Tibial artery (tissue), 4 donors: ENCODE measurements at regions not wholly inside any gene's neighbourhood (a gene's known extent, or its start where the extent isn't known, plus 50 kb on each side); places are given as distances from the start of the nearest gene placed in this dataset.

Experiments
- DNase-seq, 2 donors: peaks; one replicate each; pipeline ENCODE4 v3.0.0-alpha.2; 2019
- H3K27ac ChIP-seq, 2 donors: fragments of 200-600 bp; sonication (generic) in 1 of 2; 1 replicate in 1 of 2; 2 replicates in 1 of 2; pipeline ENCODE4 v1.5.1; 2018 to 2019; ENCODE audit warnings: mild to moderate bottlenecking in 1 of 2
- H3K27me3 ChIP-seq, 2 donors: fragments of 200-600 bp; sonication (generic) in 1 of 2; one replicate each; pipeline versions ENCODE4 v1.5.1 to v1.6.0; 2016 to 2019
- H3K36me3 ChIP-seq, 3 donors: fragments of 200-600 bp; sonication (generic) in 2 of 3; one replicate each; pipeline ENCODE4 v1.5.1; 2016 to 2019; ENCODE audit warnings: mild to moderate bottlenecking in 2 of 3
- H3K4me1 ChIP-seq, 4 donors: fragments of 200-600 bp; sonication (generic) in 2 of 4; 1 replicate in 3 of 4; 2 replicates in 1 of 4; pipeline ENCODE4 v1.5.1; 2016 to 2019
- H3K4me3 ChIP-seq, 2 donors: fragments of 200-600 bp; sonication (generic) in 1 of 2; 1 replicate in 1 of 2; 2 replicates in 1 of 2; pipeline ENCODE4 v1.5.1; 2018 to 2019; ENCODE audit warnings: mild to moderate bottlenecking in 2 of 2
- H3K9me3 ChIP-seq, 3 donors: fragments of 200-600 bp; sonication (generic) in 1 of 3; one replicate each; pipeline ENCODE4 v1.5.1; 2016 to 2019
- CTCF ChIP-seq, 2 experiments: fragments of 200-600 bp in 1 of 2; fragments of 450-650 bp in 1 of 2; IDR thresholded peaks; one replicate each; pipeline ENCODE4 v1.5.1; 2017 to 2019; ENCODE audit warnings: antibody characterized with exemption in 2 of 2, mild to moderate bottlenecking in 1 of 2, moderate library complexity in 1 of 2
- intact Hi-C: fragments of 100-400 bp; cut with DNase I; formaldehyde crosslinking; loops from one replicate; pipeline ENCODE4 v1.15.0; 2023; ENCODE audit warnings: low total_unique reads

DNA sequence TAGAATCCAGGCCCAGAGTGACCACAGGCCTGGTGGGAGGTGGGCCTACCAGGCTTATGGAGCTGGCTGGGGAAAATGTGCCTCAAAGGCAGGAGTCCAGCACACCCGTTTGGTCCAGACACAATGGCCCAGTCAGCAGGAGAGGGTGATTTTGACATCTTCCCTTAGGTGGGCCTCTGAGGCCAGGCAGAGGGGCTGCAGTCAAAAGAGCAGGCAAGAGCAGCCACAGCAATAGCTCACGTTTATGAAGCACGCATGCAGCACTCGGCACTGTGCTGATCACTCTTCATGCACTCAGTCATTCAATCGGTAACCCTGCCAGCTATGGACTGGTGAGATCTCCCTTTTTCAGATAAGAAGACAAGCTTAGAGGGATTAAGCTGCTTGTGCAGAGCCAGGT is 146.8 kb downstream of the LRIG2 start:
- TF ChIP-seq CTCF (IDR thresholded peaks at IDR 0.05) = no peak
- DNase-seq = no peak
- Histone ChIP-seq H3K4me1 (no peaks in the 10 kb centered on the region), H3K9me3 (peaks cover 0 to 5% (median 0%) of the 10 kb centered on the region in 3 donors), H3K27ac (no peak overlapping the region), H3K4me3 (no peak overlapping the region), H3K27me3 (no peaks in the 10 kb centered on the region), H3K36me3 (no peaks in the 10 kb centered on the region)
- intact Hi-C loops = no loop called here

DNA sequence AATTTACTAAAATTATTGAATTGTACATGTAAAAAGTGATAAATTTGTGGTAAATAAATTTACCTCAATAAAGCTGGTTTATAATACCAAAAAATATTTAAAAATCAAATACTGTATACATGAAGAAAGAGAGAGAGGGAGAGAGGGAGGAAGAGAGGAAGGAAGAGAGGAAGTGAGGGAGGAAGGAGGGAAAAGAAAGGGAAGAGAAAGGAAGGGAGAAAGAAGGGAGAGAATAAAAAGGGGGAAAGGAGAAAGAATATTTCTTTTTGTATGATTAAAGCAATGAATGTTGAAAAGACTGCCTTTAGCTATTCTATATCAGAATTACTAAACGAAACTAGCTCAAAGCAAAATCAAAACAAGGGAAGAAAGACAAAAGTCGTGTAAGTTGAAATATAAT is 150.0 kb downstream of the LRIG2 start:
- Histone ChIP-seq H3K9me3 (no peaks in the 10 kb centered on the region), H3K27me3 (no peaks in the 10 kb centered on the region), H3K4me1 (peaks cover 0 to 5% (median 0%) of the 10 kb centered on the region in 4 donors), H3K36me3 (no peaks in the 10 kb centered on the region), H3K27ac (no peak overlapping the region), H3K4me3 (no peak overlapping the region)
- intact Hi-C loops = no loop called here
- no peak for DNase-seq
- TF ChIP-seq CTCF (IDR thresholded peaks at IDR 0.05) = no peak

DNA sequence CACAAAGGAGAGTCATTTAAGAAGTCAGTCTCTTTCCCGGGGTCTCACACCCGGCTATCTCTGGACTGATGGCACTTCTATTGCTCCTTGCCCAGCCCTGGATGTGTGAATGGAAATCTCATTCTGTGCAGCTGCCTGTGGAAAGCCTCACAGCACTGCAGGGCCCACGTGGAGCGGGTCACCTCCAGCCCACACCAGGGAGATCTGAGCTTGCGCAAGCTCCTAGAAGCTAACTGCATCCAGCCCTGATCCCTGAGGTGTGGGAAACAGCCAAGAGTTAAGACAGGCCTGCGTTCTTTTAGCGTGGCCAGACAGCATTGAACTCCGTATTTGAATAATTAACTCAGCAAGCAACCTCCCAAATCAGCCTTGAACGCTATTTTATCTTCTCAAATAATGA is 150.5 kb downstream of the LRIG2 start:
- peak in 1 of 2 donors; percentile 23 for DNase-seq
- no peaks in the 10 kb centered on the region for H3K27me3 ChIP-seq
- intact Hi-C loops = no loop called here
- H3K27ac ChIP-seq = no peak overlapping the region
- no peaks in the 10 kb centered on the region for H3K36me3 ChIP-seq
- no peak overlapping the region for H3K4me3 ChIP-seq
- H3K4me1 ChIP-seq = peaks cover 0 to 5% (median 0%) of the 10 kb centered on the region in 4 donors
- no peaks in the 10 kb centered on the region for H3K9me3 ChIP-seq
- no peak for TF ChIP-seq CTCF (IDR thresholded peaks at IDR 0.05)

DNA sequence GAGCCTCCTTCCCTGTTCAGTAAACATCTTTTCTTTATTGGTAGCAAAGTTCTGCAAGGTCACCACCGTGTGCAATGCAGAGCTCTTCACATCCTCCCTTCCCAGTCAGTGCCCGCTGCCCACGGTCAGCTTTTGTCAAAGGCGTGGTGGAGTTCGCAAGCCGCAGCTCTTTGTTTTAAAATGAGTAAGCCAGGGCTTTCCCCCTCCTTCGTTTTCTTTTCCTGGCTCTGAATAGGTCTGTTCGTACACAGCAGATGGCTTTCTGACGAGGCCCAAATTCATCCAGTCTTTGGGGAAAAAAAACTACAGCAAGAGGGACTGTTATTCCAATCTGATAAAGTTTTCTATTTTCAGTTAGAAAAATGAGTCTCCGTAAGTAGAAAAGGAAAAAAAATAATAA is 153.2 kb downstream of the LRIG2 start:
- H3K9me3 ChIP-seq = no peaks in the 10 kb centered on the region
- TF ChIP-seq CTCF (IDR thresholded peaks at IDR 0.05) = no peak
- intact Hi-C loops = no loop called here
- no peak overlapping the region for H3K4me3 ChIP-seq
- H3K27ac ChIP-seq = no peak overlapping the region
- DNase-seq = no peak
- no peaks in the 10 kb centered on the region for H3K36me3 ChIP-seq
- no peaks in the 10 kb centered on the region for H3K27me3 ChIP-seq
- H3K4me1 ChIP-seq = peaks cover 0 to 5% (median 0%) of the 10 kb centered on the region in 4 donors

GRCh38 chr1:113231866-113232265 is 158.4 kb upstream of the MAGI3 start:
- no peaks in the 10 kb centered on the region for H3K9me3 ChIP-seq
- TF ChIP-seq CTCF (IDR thresholded peaks at IDR 0.05) = no peak
- H3K36me3 ChIP-seq = no peaks in the 10 kb centered on the region
- H3K4me3 ChIP-seq = no peak overlapping the region
- H3K27ac ChIP-seq = no peak overlapping the region
- H3K4me1 ChIP-seq = no peaks in the 10 kb centered on the region
- H3K27me3 ChIP-seq = peaks cover 0 to 4% of the 10 kb centered on the region in 2 donors
- intact Hi-C loops = no loop called here
- DNase-seq = no peak

DNA sequence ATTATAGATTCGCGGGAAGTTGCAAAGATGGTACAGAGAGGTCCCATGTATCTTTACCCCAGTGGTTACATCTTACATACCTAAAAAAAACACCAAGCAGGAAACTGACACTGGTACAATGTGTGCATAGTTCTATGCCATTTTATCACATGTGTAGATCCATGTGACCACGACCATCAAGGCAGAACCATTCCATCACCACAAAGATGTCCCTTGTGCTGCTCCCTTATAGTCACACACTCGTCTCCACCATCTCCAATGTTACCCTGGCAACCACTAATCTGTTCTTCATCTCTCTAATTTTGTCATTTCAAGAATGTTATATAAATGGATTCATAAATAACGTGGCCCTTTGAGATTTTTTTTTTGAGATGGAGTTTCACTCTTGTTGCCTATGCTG is 156.9 kb upstream of the MAGI3 start:
- intact Hi-C loops = no loop called here
- no peak overlapping the region for H3K4me3 ChIP-seq
- no peaks in the 10 kb centered on the region for H3K9me3 ChIP-seq
- H3K4me1 ChIP-seq = no peaks in the 10 kb centered on the region
- H3K36me3 ChIP-seq = no peaks in the 10 kb centered on the region
- no peak overlapping the region for H3K27ac ChIP-seq
- no peak for DNase-seq
- no peak for TF ChIP-seq CTCF (IDR thresholded peaks at IDR 0.05)
- peaks cover 0 to 4% of the 10 kb centered on the region in 2 donors for H3K27me3 ChIP-seq
